Mesendoderm (in vitro differentiated cells): ENCODE measurements at regions not wholly inside any gene's neighbourhood (a gene's known extent, or its start where the extent isn't known, plus 50 kb on each side); places are given as distances from the start of the nearest gene placed in this dataset.
"Not testable (repeated sequence)": the region's sequence is repeated elsewhere in the genome, so short reads cannot be mapped to it uniquely, and the experiment has no call there.

ENCODE experiments used
- DNase-seq: peaks from one replicate; pipeline ENCODE4 v3.0.0; 2013
- H2AK5ac ChIP-seq: 2 replicates; pipeline ENCODE4 v1.6.1; 2013; ENCODE audit warnings: low read length, inconsistent platforms
- H2BK120ac ChIP-seq: 2 replicates; pipeline ENCODE4 v1.6.1; 2013; ENCODE audit warnings: low read depth, mild to moderate bottlenecking, low read length, moderate library complexity, mixed read lengths
- H2BK15ac ChIP-seq: replicated peaks from 2 replicates; pipeline ENCODE4 v1.6.1; 2013; ENCODE audit warnings: low read depth, mild to moderate bottlenecking, moderate library complexity
- H2BK5ac ChIP-seq: 2 replicates; pipeline ENCODE4 v1.6.1; 2013; ENCODE audit warnings: low read length, inconsistent platforms
- H3K18ac ChIP-seq: 2 replicates; pipeline ENCODE4 v1.6.1; 2013; ENCODE audit warnings: mild to moderate bottlenecking, low read length, mixed read lengths
- H3K23ac ChIP-seq: one replicate; pipeline ENCODE4 v1.6.1; 2013; ENCODE audit warnings: low read length
- H3K27ac ChIP-seq: 2 replicates; pipeline ENCODE4 v1.5.1; 2013; ENCODE audit warnings: low read depth, mild to moderate bottlenecking, inconsistent platforms, low read length, moderate library complexity
- H3K27me3 ChIP-seq: 2 replicates; pipeline ENCODE4 v1.6.1; 2013; ENCODE audit warnings: low read length, control low read depth, mild to moderate bottlenecking, inconsistent platforms; ENCODE audit not compliant: insufficient read depth, poor library complexity
- H3K36me3 ChIP-seq: 2 replicates; pipeline ENCODE4 v1.6.1; 2013; ENCODE audit warnings: low read length, inconsistent platforms; ENCODE audit not compliant: control insufficient read depth, insufficient read depth
- H3K4ac ChIP-seq: one replicate; pipeline ENCODE4 v1.6.1; 2013; ENCODE audit warnings: low read depth, mild to moderate bottlenecking, low read length, moderate library complexity
- H3K4me1 ChIP-seq: 2 replicates; pipeline ENCODE4 v1.6.1; 2013; ENCODE audit warnings: low read depth, low read length, inconsistent platforms; ENCODE audit not compliant: control insufficient read depth
- H3K4me2 ChIP-seq: 2 replicates; pipeline ENCODE4 v1.6.1; 2013; ENCODE audit warnings: low read length
- H3K4me3 ChIP-seq: 2 replicates; pipeline ENCODE4 v1.5.1; 2013; ENCODE audit warnings: mild to moderate bottlenecking, low read length
- H3K56ac ChIP-seq: one replicate; pipeline ENCODE4 v1.6.1; 2013; ENCODE audit warnings: low read length
- H3K79me1 ChIP-seq: 2 replicates; pipeline ENCODE4 v1.6.1; 2013; ENCODE audit warnings: low read length, inconsistent platforms
- H3K79me2 ChIP-seq: 2 replicates; pipeline ENCODE4 v1.6.1; 2013; ENCODE audit warnings: mild to moderate bottlenecking, low read length; ENCODE audit not compliant: control insufficient read depth, insufficient read depth
- H3K9ac ChIP-seq: 2 replicates; pipeline ENCODE4 v1.6.1; 2013; ENCODE audit warnings: low read length, inconsistent platforms
- H4K5ac ChIP-seq: one replicate; pipeline ENCODE4 v1.6.1; 2013; ENCODE audit warnings: low read length
- H4K8ac ChIP-seq: one replicate; pipeline ENCODE4 v1.6.1; 2013; ENCODE audit warnings: low read depth, mild to moderate bottlenecking, control low read depth, low read length, moderate library complexity
- WGBS: extraction: QIAGEN DNeasy Blood & Tissue Kit; methylation state at CpG from one replicate; pipeline ENCODE4 v1.1.7; 2013; ENCODE audit warnings: low lambda C conversion rate, missing lambda C conversion rate; ENCODE audit not compliant: insufficient coverage; ENCODE audit errors: extremely low coverage; 5-methylcytosine and 5-hydroxymethylcytosine counted together

DNA sequence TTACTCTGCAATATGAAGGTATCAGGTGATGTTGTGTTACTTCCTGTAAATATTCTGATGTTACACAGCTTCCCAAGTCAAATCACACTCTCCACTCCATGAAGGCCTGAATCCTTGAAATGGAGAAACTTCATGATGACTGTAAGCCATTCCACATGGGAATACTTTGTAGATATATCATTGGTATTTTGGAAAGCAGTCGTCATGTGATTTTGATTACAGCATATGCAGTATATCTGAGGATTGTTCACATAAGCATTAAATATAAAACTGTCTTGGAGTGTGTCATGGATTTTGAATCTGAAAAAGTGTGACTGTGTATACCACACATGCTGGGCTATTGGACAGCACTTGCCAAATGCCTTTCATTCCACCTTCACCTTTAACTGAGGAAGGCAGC is 118.3 kb upstream of the EXOC2 start:
- H3K23ac ChIP-seq: no peak overlapping the region
- DNase-seq: no peak

DNA sequence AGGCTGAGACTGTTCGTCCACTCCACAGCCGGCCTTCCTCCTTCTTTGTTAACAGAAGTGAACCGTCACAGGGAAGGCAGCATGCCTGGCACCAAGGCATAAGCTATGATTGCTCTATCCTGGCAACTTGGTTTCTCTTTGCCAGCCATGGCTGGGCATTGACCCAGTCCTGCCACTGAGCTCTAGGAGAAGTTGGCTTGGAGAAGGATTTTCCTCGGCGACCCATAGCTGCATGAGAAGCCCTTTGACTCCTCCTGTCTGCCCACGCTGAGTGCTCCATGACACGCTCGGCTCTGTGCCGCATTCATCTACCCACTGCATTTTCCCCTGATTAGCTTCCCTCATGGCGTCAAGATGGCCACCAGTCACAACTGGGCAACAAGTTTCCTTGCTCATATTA is 111.8 kb upstream of the EXOC2 start:
- Histone ChIP-seq H2BK15ac (no peak overlapping the region), H3K23ac (no peak overlapping the region), H3K56ac (no peak overlapping the region), H3K9ac (no peak overlapping the region), H3K4me1 (no peaks in the 10 kb centered on the region), H3K27ac (no peak overlapping the region), H3K27me3 (no peaks in the 10 kb centered on the region), H3K79me1 (no peaks in the 10 kb centered on the region), H4K5ac (no peak overlapping the region), H2BK5ac (no peak overlapping the region), H2BK120ac (no peak overlapping the region), H2AK5ac (no peak overlapping the region), H4K8ac (no peak overlapping the region), H3K4me2 (no peak overlapping the region), H3K79me2 (no peaks in the 10 kb centered on the region), H3K4me3 (no peak overlapping the region), H3K18ac (no peak overlapping the region), H3K36me3 (no peaks in the 10 kb centered on the region), H3K4ac (no peak overlapping the region)
- DNase-seq: no peak
- no CpG with 5 or more reads among the region's 10 CpGs for WGBS

More for the DNA sequence above, 118.3 kb upstream of the EXOC2 start:
- Histone ChIP-seq H4K5ac (no peak overlapping the region), H3K18ac (no peak overlapping the region), H3K27ac (no peak overlapping the region), H3K9ac (no peak overlapping the region), H3K56ac (no peak overlapping the region), H2BK120ac (no peak overlapping the region), H3K79me2 (no peaks in the 10 kb centered on the region), H2BK5ac (no peak overlapping the region), H3K4me2 (no peak overlapping the region), H3K4me3 (no peak overlapping the region), H3K36me3 (no peaks in the 10 kb centered on the region), H2BK15ac (no peak overlapping the region), H4K8ac (no peak overlapping the region), H3K4me1 (no peaks in the 10 kb centered on the region), H2AK5ac (no peak overlapping the region), H3K4ac (no peak overlapping the region), H3K79me1 (no peaks in the 10 kb centered on the region), H3K27me3 (no peaks in the 10 kb centered on the region)
- WGBS: no CpG with 5 or more reads among the region's 1 CpG

DNA sequence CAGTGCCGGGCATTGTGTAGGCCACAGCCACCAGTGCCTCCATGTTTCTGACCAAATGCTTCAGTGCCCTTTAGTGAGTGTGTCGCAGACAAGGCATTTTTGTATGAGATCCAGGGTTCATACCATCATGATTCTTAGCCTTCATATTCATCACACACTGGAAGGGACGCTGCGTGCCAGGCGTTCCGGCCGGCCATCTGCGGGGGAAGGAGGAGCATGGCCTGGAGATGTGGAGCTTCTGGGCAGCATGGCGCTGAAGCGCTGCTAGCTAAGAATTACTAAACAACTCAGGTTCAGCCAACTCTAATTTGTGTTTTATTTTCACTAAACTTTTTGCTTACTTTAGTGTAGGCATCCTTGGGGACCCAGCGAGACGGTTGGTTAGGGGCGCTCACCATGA is 111.4 kb upstream of the EXOC2 start:
- H3K4me2 ChIP-seq: no peak overlapping the region
- no CpG with 5 or more reads among the region's 13 CpGs for WGBS
- H3K4me3 ChIP-seq: no peak overlapping the region
- no peak overlapping the region for H3K56ac ChIP-seq
- H3K23ac ChIP-seq: no peak overlapping the region
- no peak for DNase-seq
- no peaks in the 10 kb centered on the region for H3K4me1 ChIP-seq
- no peaks in the 10 kb centered on the region for H3K36me3 ChIP-seq
- H2BK5ac ChIP-seq: no peak overlapping the region
- H4K8ac ChIP-seq: no peak overlapping the region
- H3K79me1 ChIP-seq: no peaks in the 10 kb centered on the region
- H3K18ac ChIP-seq: no peak overlapping the region
- H3K79me2 ChIP-seq: no peaks in the 10 kb centered on the region
- no peak overlapping the region for H3K4ac ChIP-seq
- H2AK5ac ChIP-seq: no peak overlapping the region
- H2BK15ac ChIP-seq: no peak overlapping the region
- no peak overlapping the region for H2BK120ac ChIP-seq
- H3K9ac ChIP-seq: no peak overlapping the region
- H4K5ac ChIP-seq: no peak overlapping the region
- H3K27ac ChIP-seq: no peak overlapping the region
- H3K27me3 ChIP-seq: no peaks in the 10 kb centered on the region

DNA sequence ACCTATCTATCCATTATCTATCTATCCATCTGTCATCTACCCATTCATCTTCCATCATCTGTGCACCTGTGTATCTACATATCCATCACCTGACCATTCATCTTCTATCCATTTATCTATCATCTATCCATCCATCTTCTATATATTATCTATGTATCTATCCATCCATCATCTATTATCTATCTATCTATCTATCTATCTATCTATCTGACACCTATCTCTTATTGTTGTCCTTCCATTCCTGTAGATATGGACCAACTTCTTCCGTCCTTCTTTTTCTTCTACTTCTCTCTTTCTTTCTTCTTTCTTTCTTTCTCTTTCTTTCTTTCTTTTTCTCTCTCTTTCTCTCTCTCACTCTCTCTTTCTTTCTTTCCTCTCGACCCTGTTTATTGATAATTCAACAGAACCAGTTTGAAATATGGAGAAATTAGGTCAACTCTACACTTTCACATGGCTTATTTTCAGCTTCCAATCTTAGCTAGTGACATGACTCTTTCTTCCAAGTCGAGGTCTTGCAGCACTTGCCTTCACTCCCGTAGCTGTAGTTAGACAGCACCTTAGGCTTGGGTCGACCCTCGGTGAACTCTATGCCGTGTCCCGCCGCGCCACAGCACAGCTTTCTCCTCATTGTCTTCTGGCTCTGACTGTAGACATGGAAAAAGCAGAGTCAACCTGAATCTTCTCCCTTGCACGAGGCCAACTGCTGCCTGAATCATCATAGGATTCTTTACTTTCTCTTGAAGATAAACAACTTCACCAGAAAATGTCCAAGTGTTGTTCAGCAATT is 110.4 kb upstream of the EXOC2 start:
- Histone ChIP-seq H2AK5ac (no peak overlapping the region), H3K9ac (no peak overlapping the region), H3K79me2 (no peaks in the 10 kb centered on the region), H3K18ac (no peak overlapping the region), H3K27me3 (no peaks in the 10 kb centered on the region), H3K4me2 (no peak overlapping the region), H4K8ac (no peak overlapping the region), H3K4me3 (no peak overlapping the region), H3K23ac (no peak overlapping the region), H3K56ac (no peak overlapping the region), H4K5ac (no peak overlapping the region), H2BK15ac (no peak overlapping the region), H2BK5ac (no peak overlapping the region), H2BK120ac (no peak overlapping the region), H3K4me1 (no peaks in the 10 kb centered on the region), H3K27ac (no peak overlapping the region), H3K36me3 (no peaks in the 10 kb centered on the region), H3K79me1 (no peaks in the 10 kb centered on the region), H3K4ac (no peak overlapping the region)
- WGBS: 78% methylated on average over 1 of the region's 11 CpGs
- DNase-seq: no peak

DNA sequence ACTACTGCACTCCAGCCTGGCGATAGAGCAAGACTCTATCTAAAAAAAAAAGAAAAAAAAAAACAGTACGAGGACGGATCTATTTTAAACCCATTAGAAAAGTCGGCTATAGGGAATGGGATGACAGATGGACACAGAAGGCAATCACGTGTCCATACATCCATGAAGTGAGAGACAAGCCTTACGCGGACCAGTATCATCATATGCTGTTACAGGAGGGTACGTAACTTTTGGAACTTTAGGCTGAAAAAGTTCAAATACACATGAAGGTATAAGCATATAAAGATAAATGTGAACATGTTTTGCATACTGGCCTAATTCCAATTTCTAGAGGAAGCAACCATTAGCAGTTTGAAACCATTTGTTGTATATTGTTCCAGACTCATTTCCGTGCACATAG is 109.8 kb upstream of the EXOC2 start:
- no peaks in the 10 kb centered on the region for H3K27me3 ChIP-seq
- H3K4me2 ChIP-seq: no peak overlapping the region
- H3K23ac ChIP-seq: no peak overlapping the region
- H2BK15ac ChIP-seq: no peak overlapping the region
- H4K5ac ChIP-seq: no peak overlapping the region
- H3K36me3 ChIP-seq: no peaks in the 10 kb centered on the region
- H2BK120ac ChIP-seq: no peak overlapping the region
- no peak overlapping the region for H2BK5ac ChIP-seq
- no peaks in the 10 kb centered on the region for H3K79me1 ChIP-seq
- no peak overlapping the region for H3K4me3 ChIP-seq
- H3K27ac ChIP-seq: no peak overlapping the region
- no peak overlapping the region for H3K9ac ChIP-seq
- H3K56ac ChIP-seq: no peak overlapping the region
- no CpG with 5 or more reads among the region's 9 CpGs for WGBS
- no peak for DNase-seq
- no peaks in the 10 kb centered on the region for H3K79me2 ChIP-seq
- H2AK5ac ChIP-seq: no peak overlapping the region
- H4K8ac ChIP-seq: no peak overlapping the region
- H3K4me1 ChIP-seq: no peaks in the 10 kb centered on the region
- H3K18ac ChIP-seq: no peak overlapping the region
- H3K4ac ChIP-seq: no peak overlapping the region

DNA sequence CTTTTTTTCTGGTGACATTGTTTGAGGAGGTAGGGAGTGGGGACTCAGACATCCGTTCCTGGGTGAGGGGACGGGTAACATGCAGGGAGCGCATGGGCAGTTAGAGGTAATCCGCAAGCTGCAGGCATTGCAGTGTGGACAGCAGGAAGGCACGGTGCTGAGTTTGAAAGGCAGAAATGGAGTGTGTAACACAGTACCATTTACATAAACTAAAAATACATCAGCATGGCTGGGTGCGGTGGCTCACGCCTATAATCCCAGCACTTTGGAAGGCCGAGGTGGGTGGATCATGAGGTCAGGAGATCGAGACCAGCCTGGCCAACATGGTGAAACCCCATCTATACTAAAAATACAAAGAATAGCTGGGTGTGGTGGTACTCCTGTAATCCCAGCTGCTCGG is 109.3 kb upstream of the EXOC2 start:
- no CpG with 5 or more reads among the region's 10 CpGs for WGBS
- H3K4me3 ChIP-seq, H3K9ac ChIP-seq, H3K36me3 ChIP-seq, H2AK5ac ChIP-seq, H3K4me2 ChIP-seq, DNase-seq, H3K27ac ChIP-seq, H3K4me1 ChIP-seq, H3K27me3 ChIP-seq, H3K56ac ChIP-seq, H4K5ac ChIP-seq, H3K18ac ChIP-seq, H2BK5ac ChIP-seq, H3K79me1 ChIP-seq, H3K4ac ChIP-seq, H4K8ac ChIP-seq, H2BK120ac ChIP-seq, H3K23ac ChIP-seq, H2BK15ac ChIP-seq, H3K79me2 ChIP-seq: not testable (repeated sequence)
